HCT116 (cell line): ENCODE measurements at regions not wholly inside any gene's neighbourhood (a gene's known extent, or its start where the extent isn't known, plus 50 kb on each side); places are given as distances from the start of the nearest gene placed in this dataset.

Source experiments
- ATAC-seq: fragments of 200-7000 bp; cut with Tn5 transposase; 2 replicates; pipeline ENCODE4 v1.9.1; 2020; ENCODE audit warnings: mild to moderate bottlenecking, moderate library complexity
- BruUV-seq: library from RNA; stranded (reverse); fragments of 400-500 nt; replicated peaks from 2 replicates; lab custom pipeline; 2021; lab: Mats Ljungman, UMichigan
- CTCF ChIA-PET: fragments of 300-600 bp; sonication (Branson Sonifier 250); formaldehyde crosslinking; loops from one replicate; lab custom pipeline; 2021; ENCODE audit warnings: antibody characterized with exemption; lab: Charles Lee
- POLR2A ChIA-PET: fragments of 300-600, 350-600 bp; sonication (Branson Sonifier 250); formaldehyde crosslinking; loops from one replicate; lab custom pipeline; 2021; ENCODE audit warnings: antibody characterized with exemption; lab: Charles Lee
- RAD21 ChIA-PET, 2 experiments: fragments of 300-600 bp; sonication (Branson Sonifier 250); formaldehyde crosslinking; loops; one replicate each; lab custom pipeline; 2023; ENCODE audit warnings: low total read pairs in 2 of 2; ENCODE audit not compliant: uncharacterized antibody in 2 of 2, unreplicated experiment in 2 of 2, low non-redundant PET in 1 of 2; lab: Charles Lee
- DNase-seq: peaks from one replicate; pipeline ENCODE4 v3.0.0-alpha.2; 2010; ENCODE audit warnings: low read depth, low spot score
- H2AFZ ChIP-seq: fragments of 200-600 bp; shearing (Covaris generic), sonication (generic); 2 replicates; pipeline ENCODE4 v1.6.1; 2017; ENCODE audit warnings: low read depth, mixed run types, mixed read lengths, antibody characterized with exemption, low read length; ENCODE audit not compliant: poor library complexity, severe bottlenecking
- H3K27ac ChIP-seq: 2 replicates; pipeline ENCODE4 v1.5.1; 2012; ENCODE audit warnings: low read depth, low read length
- H3K27me3 ChIP-seq: fragments of 200-600 bp; sonication (generic); 2 replicates; pipeline ENCODE4 v1.6.1; 2016; ENCODE audit warnings: mixed run types, low read length, mixed read lengths; ENCODE audit not compliant: insufficient read depth
- H3K36me3 ChIP-seq, 2 experiments: fragments of 200-500 bp in 1 of 2; fragments of 200-600 bp in 1 of 2; sonication (Bioruptor generic) in 1 of 2; sonication (generic) in 1 of 2; 2 replicates each; pipeline versions ENCODE4 v1.5.1 to v1.6.1; 2014 to 2016; ENCODE audit warnings: low read length in 2 of 2, inconsistent platforms in 1 of 2, mixed read lengths in 1 of 2, mixed run types in 1 of 2; ENCODE audit not compliant: insufficient read depth in 2 of 2, control insufficient read depth in 1 of 2
- H3K4me1 ChIP-seq, 2 experiments: fragments of 200-600 bp in 1 of 2; sonication (generic) in 1 of 2; 2 replicates each; pipeline versions ENCODE4 v1.5.1 to v1.6.1; 2012 to 2017; ENCODE audit warnings: low read length in 2 of 2, inconsistent platforms in 1 of 2, mild to moderate bottlenecking in 1 of 2, mixed read lengths in 1 of 2, mixed run types in 1 of 2, moderate library complexity in 1 of 2; ENCODE audit not compliant: insufficient read depth in 2 of 2, control insufficient read depth in 1 of 2
- H3K4me2 ChIP-seq: fragments of 200-600 bp; sonication (generic); 2 replicates; pipeline ENCODE4 v1.6.1; 2017; ENCODE audit warnings: mixed run types, low read length, mixed read lengths
- H3K4me3 ChIP-seq, 2 experiments: fragments of 200-600 bp in 1 of 2; sonication (generic) in 1 of 2; replicated peaks in 1 of 2; 2 replicates each; pipeline ENCODE4 v1.5.1; 2011 to 2016; ENCODE audit warnings: low read length in 2 of 2, control low read depth in 1 of 2, low read depth in 1 of 2, mild to moderate bottlenecking in 1 of 2, mixed read lengths in 1 of 2, mixed run types in 1 of 2
- H3K79me2 ChIP-seq: fragments of 200-600 bp; sonication (generic); 2 replicates; pipeline ENCODE4 v1.6.1; 2017; ENCODE audit warnings: mild to moderate bottlenecking, mixed run types, low read length, moderate library complexity, mixed read lengths; ENCODE audit not compliant: insufficient read depth
- H3K9ac ChIP-seq: fragments of 200-600 bp; sonication (generic); 2 replicates; pipeline ENCODE4 v1.6.1; 2016; ENCODE audit warnings: low read length, mixed read lengths
- H3K9me2 ChIP-seq: fragments of 200-600 bp; sonication (generic), shearing (Covaris generic); 2 replicates; pipeline ENCODE4 v1.6.1; 2017; ENCODE audit warnings: mixed run types, mild to moderate bottlenecking, moderate library complexity; ENCODE audit not compliant: insufficient read depth
- H3K9me3 ChIP-seq, 2 experiments: fragments of 200-500 bp in 1 of 2; fragments of 200-600 bp in 1 of 2; sonication (Bioruptor generic) in 1 of 2; sonication (generic) in 1 of 2; 2 replicates each; pipeline ENCODE4 v1.6.1; 2014 to 2017; ENCODE audit warnings: low read length in 2 of 2, mixed read lengths in 2 of 2, inconsistent platforms in 1 of 2, low read depth in 1 of 2, mild to moderate bottlenecking in 1 of 2, mixed run types in 1 of 2, moderate library complexity in 1 of 2; ENCODE audit not compliant: control insufficient read depth in 1 of 2, insufficient read depth in 1 of 2
- H4K20me1 ChIP-seq: fragments of 200-600 bp; sonication (generic), shearing (Covaris generic); 2 replicates; pipeline ENCODE4 v1.6.1; 2017; ENCODE audit warnings: mixed run types, mild to moderate bottlenecking, moderate library complexity; ENCODE audit not compliant: insufficient read depth
- CEBPB ChIP-seq: IDR thresholded peaks from 2 replicates; pipeline ENCODE4 v1.6.1; 2012; ENCODE audit warnings: low read depth
- EGR1 ChIP-seq: IDR thresholded peaks from 2 replicates; pipeline ENCODE4 v1.6.1; 2012; ENCODE audit warnings: low read depth
- EZH2phosphoT487 ChIP-seq: fragments of 200-600 bp; IDR thresholded peaks from 2 replicates; pipeline ENCODE4 v1.6.1; 2018; ENCODE audit warnings: antibody characterized with exemption, borderline replicate concordance
- FOSL1 ChIP-seq: IDR thresholded peaks from 2 replicates; pipeline ENCODE4 v1.6.1; 2012; ENCODE audit warnings: low read depth
- POLR2A ChIP-seq: IDR thresholded peaks from 2 replicates; pipeline ENCODE4 v1.7.0; 2011; ENCODE audit warnings: borderline replicate concordance; ENCODE audit not compliant: insufficient read depth, insufficient read length; ENCODE audit errors: extremely low read depth
- POLR2AphosphoS5 ChIP-seq: IDR thresholded peaks from 2 replicates; pipeline ENCODE4 v1.6.1; 2011; ENCODE audit warnings: mild to moderate bottlenecking, low read depth, low read length, moderate library complexity
- RAD21 ChIP-seq: IDR thresholded peaks from 2 replicates; pipeline ENCODE4 v1.6.1; 2012; ENCODE audit warnings: low read depth, mild to moderate bottlenecking
- SP1 ChIP-seq: IDR thresholded peaks from 2 replicates; pipeline ENCODE4 v1.6.1; 2012; ENCODE audit warnings: low read depth
- ZFX ChIP-seq: fragments of 450-650 bp; IDR thresholded peaks from 2 replicates; pipeline ENCODE4 v1.6.1; 2017
- intact Hi-C: fragments of 100-400 bp; cut with micrococcal nuclease; formaldehyde crosslinking; loops from 2 replicates; pipeline ENCODE4 v1.10.0; 2022
- TF ChIP-seq, protein P1 (sequence below): IDR thresholded peaks from 2 replicates; pipeline ENCODE4 v1.6.1; 2011; ENCODE audit warnings: mild to moderate bottlenecking, low read length, moderate library complexity; ENCODE audit not compliant: insufficient replicate concordance; ENCODE audit errors: extremely low read depth

DNA sequence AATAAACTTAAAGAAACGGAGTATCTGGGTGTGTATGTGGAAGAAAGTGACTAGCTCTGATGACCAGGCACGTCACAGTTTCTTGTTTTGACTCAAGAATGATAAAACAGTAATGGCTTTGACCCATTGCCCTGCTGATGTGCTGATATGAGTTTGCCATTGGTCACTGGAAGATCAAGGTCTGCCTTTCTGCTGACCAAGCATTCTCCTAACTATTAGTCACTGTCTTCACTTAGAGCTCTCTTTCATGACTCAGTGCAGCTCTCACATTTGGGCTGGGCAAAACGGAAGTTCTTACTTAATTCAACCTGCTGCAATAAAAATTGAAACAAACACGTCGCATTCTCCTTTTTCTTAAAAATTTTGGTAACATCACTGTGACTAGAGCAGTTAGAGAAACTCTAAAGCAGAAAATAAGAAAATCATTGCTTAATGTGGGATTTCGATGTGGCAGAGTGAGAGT is 366.7 kb downstream of the BTG1 start (continued):
- TF ChIP-seq POLR2A (no peak), SP1 (peak; percentile 95), POLR2AphosphoS5 (no peak)

DNA sequence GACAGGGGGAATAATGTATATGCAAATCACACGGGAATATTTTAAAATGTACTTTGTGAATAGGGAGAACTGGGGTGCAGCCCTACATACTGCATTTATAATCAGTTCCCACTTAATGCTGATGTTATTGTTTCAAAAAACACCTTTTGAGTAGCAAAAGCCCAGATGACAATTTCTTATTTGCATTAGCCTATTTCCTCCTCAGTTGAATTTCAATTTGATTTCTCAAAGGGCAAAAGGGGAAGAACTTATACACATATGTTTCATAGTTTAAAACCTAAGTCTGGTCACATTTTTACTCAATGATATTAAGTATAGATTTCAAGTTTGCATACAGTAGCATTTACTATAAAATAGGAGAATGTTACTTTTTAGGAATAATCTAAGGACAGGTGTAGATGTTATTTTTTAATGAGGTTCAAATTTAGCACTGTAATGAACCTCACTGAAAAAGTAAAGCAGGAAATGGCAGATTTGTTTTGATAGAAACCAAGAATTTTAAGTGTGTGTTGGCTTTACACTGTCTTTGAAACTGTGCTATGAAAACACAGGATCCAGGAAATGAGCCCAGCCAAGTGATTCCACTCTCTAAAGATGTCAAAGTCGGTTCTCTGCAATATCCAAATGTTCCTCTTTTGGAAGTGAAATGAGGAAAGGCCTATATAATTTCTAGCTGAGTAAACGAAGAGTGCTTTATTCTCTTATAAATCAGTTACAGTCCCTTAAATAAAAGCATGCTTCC is 367.4 kb downstream of the BTG1 start:
- POLR2A ChIA-PET = interaction anchor here (1.0 to 1.8 kb wide), 3 partner anchors 359 to 368 kb away, joined by 3 to 13 read pairs (median 4); partner anchors contain the start of gene BTG1
- Histone ChIP-seq H3K4me1 (peaks cover 17 to 50% of the 10 kb centered on the region in 2 experiments), H2AFZ (peak overlapping the region; percentile 28), H3K4me3 (no peak overlapping the region)
- peak; percentile 26 for DNase-seq
- no peak for TF ChIP-seq SP1
- TF ChIP-seq, protein P1, sequence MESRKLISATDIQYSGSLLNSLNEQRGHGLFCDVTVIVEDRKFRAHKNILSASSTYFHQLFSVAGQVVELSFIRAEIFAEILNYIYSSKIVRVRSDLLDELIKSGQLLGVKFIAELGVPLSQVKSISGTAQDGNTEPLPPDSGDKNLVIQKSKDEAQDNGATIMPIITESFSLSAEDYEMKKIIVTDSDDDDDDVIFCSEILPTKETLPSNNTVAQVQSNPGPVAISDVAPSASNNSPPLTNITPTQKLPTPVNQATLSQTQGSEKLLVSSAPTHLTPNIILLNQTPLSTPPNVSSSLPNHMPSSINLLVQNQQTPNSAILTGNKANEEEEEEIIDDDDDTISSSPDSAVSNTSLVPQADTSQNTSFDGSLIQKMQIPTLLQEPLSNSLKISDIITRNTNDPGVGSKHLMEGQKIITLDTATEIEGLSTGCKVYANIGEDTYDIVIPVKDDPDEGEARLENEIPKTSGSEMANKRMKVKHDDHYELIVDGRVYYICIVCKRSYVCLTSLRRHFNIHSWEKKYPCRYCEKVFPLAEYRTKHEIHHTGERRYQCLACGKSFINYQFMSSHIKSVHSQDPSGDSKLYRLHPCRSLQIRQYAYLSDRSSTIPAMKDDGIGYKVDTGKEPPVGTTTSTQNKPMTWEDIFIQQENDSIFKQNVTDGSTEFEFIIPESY = no peak
- TF ChIP-seq POLR2AphosphoS5 = no peak
- no peak for TF ChIP-seq FOSL1
- TF ChIP-seq POLR2A = no peak
- TF ChIP-seq EGR1 = no peak
- no peak for TF ChIP-seq CEBPB
- TF ChIP-seq ZFX = no peak
- no peak for TF ChIP-seq RAD21
- no peak for TF ChIP-seq EZH2phosphoT487
- TF ChIP-seq, all 23 proteins: peak for 0
- Histone ChIP-seq H3K36me3 (no peaks in the 10 kb centered on the region), H3K4me2 (peak overlapping the region; percentile 72), H3K27ac (no peak overlapping the region), H3K9me3 (no peaks in the 10 kb centered on the region), H3K79me2 (no peaks in the 10 kb centered on the region), H3K27me3 (no peaks in the 10 kb centered on the region), H3K9ac (peak overlapping the region; percentile 49), H3K9me2 (no peaks in the 10 kb centered on the region), H4K20me1 (no peaks in the 10 kb centered on the region)
- RAD21 ChIA-PET = no interaction called here
- ATAC-seq = peak; percentile 13; the same call in 1 of the 2 replicates
- BruUV-seq = TSS peak; percentile 99
- intact Hi-C loops = loop anchor here (10.0 kb wide), 1 partner anchor 367 kb away; the partner anchor contains the start of gene BTG1
- CTCF ChIA-PET = interaction anchor here (0.8 to 1.3 kb wide), 5 partner anchors 33 to 396 kb away, joined by 3 to 4 read pairs (median 3); no protein-coding TSS in a partner anchor
